Effector memory CD8-positive, alpha-beta T cell (primary cell): ENCODE measurements at regions not wholly inside any gene's neighbourhood (a gene's known extent, or its start where the extent isn't known, plus 50 kb on each side); places are given as distances from the start of the nearest gene placed in this dataset.

Experiments
- ATAC-seq: fragments of 150-1000 bp; cut with Tn5 transposase; replicated peaks from 2 replicates; pipeline ENCODE4 v1.10.0; 2021; ENCODE audit warnings: mild to moderate bottlenecking, moderate library complexity
- DNase-seq, 3 experiments: peaks; one replicate each; pipeline ENCODE4 v3.0.0; 2021
- H3K27ac Mint-ChIP-seq, 2 donors: one replicate each; pipeline ENCODE4 v1.8.0; 2022; ENCODE audit warnings: mild to moderate bottlenecking in 2 of 2, mixed read lengths in 2 of 2, moderate library complexity in 2 of 2
- H3K27me3 Mint-ChIP-seq, 2 donors: one replicate each; pipeline ENCODE4 v1.8.0; 2022; ENCODE audit warnings: mixed read lengths in 2 of 2
- H3K36me3 Mint-ChIP-seq: one replicate; pipeline ENCODE4 v1.8.0; 2022; ENCODE audit warnings: mild to moderate bottlenecking, moderate library complexity, mixed read lengths; ENCODE audit not compliant: insufficient read depth
- H3K4me1 Mint-ChIP-seq, 2 donors: one replicate each; pipeline ENCODE4 v1.8.0; 2022; ENCODE audit warnings: low read depth in 2 of 2, mixed read lengths in 2 of 2
- H3K4me3 Mint-ChIP-seq, 2 donors: one replicate each; pipeline ENCODE4 v1.8.0; 2022; ENCODE audit warnings: mild to moderate bottlenecking in 2 of 2, mixed read lengths in 2 of 2, moderate library complexity in 2 of 2
- H3K9me3 Mint-ChIP-seq, 2 donors: one replicate each; pipeline ENCODE4 v1.8.0; 2022; ENCODE audit warnings: mixed read lengths in 2 of 2

DNA sequence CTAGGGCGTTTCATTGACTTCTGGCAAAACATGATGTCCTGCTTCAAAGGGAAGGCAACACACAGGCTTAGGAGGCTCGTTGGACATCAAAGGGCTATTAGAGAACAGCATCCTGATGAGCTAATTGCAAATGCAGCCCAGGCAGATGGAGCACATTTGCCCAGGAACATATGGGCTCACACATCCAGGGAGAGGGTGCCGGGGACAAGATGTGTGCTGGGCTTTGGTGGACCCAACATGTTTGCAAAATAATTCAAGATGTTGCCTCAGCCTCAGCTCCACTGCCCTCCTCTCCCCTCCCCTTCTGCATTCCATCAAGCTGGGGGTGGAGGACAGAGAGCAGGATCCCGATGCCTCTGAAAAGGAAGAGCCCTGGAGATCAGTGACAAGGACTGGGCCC, 217.1 kb upstream of the ZMIZ1 start:
- ATAC-seq (no peak), DNase-seq (no peak)
- H3K4me3 Mint-ChIP-seq, result no peak overlapping the region
- no peaks in the 10 kb centered on the region for H3K9me3 Mint-ChIP-seq
- H3K27me3 Mint-ChIP-seq, result peaks cover 0 to 11% of the 10 kb centered on the region in 2 donors
- H3K36me3 Mint-ChIP-seq, result no peaks in the 10 kb centered on the region
- H3K27ac Mint-ChIP-seq, result no peak overlapping the region
- H3K4me1 Mint-ChIP-seq, result no peaks in the 10 kb centered on the region

DNA sequence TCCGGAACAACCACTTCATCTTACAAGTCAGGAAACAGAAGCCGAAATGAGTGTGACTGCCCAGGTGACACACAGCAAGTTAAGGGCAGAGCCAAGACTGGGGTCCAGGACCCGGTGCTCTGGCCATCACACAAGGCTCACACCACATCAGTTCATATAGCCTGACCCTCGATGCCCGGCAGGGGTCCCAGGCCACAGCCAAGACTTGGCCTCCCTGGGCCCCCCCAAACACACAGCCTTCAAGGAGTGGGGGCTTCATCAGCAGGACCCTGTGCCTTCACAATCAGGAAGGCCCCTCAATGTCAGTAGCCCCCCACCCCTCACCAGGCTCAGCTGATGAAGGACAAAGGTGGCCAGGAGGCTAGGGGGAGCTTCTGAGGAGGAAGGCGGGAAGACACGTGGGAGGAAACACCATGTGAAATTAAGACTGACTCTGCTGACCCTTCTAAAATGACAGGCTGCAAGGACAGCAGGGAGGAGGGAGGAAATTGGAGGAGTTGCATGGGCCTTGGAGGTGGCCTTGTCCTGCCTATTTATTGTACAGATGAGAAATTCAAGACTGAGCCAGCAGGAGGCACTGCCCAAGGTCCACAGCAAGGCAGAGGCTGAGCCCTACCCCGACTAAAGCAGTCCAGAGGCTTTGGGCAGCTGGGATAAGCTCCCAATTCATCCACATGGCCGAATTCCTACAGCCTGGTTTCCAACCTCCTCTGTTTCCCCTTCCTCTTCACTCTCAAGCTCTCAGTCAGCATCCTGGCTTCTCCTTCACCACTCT, 216.1 kb upstream of the ZMIZ1 start:
- H3K9me3 Mint-ChIP-seq, result no peaks in the 10 kb centered on the region
- peaks cover 0 to 11% of the 10 kb centered on the region in 2 donors for H3K27me3 Mint-ChIP-seq
- no peak for ATAC-seq
- no peak overlapping the region for H3K4me3 Mint-ChIP-seq
- H3K4me1 Mint-ChIP-seq, result no peaks in the 10 kb centered on the region
- DNase-seq, result peak in 2 of 3 experiments; percentile 11 to 26
- no peak overlapping the region for H3K27ac Mint-ChIP-seq
- H3K36me3 Mint-ChIP-seq, result no peaks in the 10 kb centered on the region

DNA sequence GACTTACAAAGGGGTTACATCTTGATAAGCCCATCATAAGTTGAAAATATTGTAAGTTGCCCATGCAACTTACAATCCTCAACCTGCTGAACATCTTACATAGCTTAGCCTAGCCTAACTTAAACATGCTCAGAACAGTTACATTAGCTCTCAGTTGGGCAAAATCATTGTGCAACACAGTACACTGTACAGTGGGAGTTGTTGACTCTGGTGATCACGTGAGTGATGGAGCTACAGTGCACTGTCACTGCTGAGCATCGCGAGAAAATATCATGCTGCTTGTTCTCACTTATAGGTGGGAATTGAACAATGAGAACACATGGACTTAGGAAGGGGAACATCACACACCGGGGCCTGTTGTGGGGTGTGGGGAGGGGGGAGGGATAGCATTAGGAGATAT, 214.9 kb upstream of the ZMIZ1 start:
- DNase-seq (no peak), ATAC-seq (no peak)
- Mint-ChIP-seq H3K27me3 (peaks cover 1 to 12% of the 10 kb centered on the region in 2 donors), H3K9me3 (no peaks in the 10 kb centered on the region), H3K36me3 (no peaks in the 10 kb centered on the region), H3K4me3 (no peak overlapping the region), H3K4me1 (no peaks in the 10 kb centered on the region), H3K27ac (no peak overlapping the region)

DNA sequence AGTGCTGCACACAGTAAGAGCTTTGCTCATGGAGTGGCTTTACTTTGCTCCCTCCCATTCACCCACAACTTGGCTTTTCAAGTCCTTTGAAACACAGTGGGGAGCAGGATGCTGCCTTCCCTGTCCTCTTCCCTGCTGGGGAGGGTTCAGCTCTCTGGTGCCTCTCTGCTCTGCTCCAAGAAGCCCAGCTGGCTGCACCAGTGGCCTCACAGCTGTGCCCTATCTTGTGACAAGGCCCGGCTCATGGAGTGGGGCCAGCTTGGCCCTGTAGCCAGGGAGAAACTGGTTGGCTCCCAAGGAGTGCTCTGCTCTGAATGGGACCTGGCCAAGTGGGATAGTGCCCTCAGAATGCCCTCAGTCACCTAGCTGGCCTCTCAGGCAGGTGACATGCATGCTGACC, 212.3 kb upstream of the ZMIZ1 start:
- no peaks in the 10 kb centered on the region for H3K36me3 Mint-ChIP-seq
- no peaks in the 10 kb centered on the region for H3K9me3 Mint-ChIP-seq
- DNase-seq (no peak), ATAC-seq (no peak)
- no peak overlapping the region for H3K27ac Mint-ChIP-seq
- H3K4me1 Mint-ChIP-seq, result no peaks in the 10 kb centered on the region
- no peak overlapping the region for H3K4me3 Mint-ChIP-seq
- peaks cover 27 to 31% of the 10 kb centered on the region in 2 donors for H3K27me3 Mint-ChIP-seq

DNA sequence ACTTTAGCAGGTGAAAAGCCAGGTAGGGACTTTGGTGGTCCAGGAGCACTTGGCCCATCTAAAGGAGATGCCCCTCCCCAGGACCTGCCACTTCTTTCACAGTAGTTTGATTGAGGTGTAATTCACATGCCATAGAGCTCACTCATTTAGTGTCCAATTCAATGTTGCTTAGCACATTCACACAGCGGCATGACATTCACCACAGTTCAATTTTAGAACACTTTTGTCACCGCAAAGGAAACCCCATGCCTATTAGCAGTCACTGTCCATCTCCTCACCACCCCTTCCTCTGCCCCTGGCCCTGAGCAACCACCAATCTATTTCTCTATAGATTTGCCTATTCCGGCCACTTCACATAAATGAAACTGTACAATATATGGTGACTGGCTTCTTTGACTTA, 211.6 kb upstream of the ZMIZ1 start:
- Mint-ChIP-seq H3K4me3 (no peak overlapping the region), H3K27me3 (peaks cover 34 to 36% of the 10 kb centered on the region in 2 donors), H3K27ac (no peak overlapping the region), H3K4me1 (no peaks in the 10 kb centered on the region), H3K9me3 (no peaks in the 10 kb centered on the region), H3K36me3 (no peaks in the 10 kb centered on the region)
- ATAC-seq (no peak), DNase-seq (no peak)

DNA sequence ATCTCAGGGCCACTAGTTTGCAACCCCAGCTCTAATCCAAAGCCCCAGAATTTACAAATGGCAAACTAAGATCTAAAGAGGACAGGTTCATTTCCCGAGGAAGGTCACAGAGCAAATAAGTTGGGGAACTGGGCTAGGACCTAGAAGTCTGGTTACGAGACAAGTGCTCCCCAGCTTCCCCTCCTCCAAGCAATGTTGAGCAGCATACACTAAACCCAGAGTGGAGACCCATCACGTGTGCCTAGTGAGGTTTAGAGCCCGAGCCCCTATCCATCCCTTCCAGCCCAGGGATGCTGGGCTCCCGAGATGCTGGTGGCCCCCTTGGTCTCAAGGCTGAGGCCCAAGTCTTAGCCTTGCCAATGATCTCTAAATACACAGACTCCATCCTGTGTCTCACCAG, 209.5 kb upstream of the ZMIZ1 start:
- no peaks in the 10 kb centered on the region for H3K4me1 Mint-ChIP-seq
- ATAC-seq, result no peak
- no peak for DNase-seq
- H3K27me3 Mint-ChIP-seq, result peaks cover 35 to 39% of the 10 kb centered on the region in 2 donors
- no peaks in the 10 kb centered on the region for H3K36me3 Mint-ChIP-seq
- no peak overlapping the region for H3K4me3 Mint-ChIP-seq
- no peaks in the 10 kb centered on the region for H3K9me3 Mint-ChIP-seq
- no peak overlapping the region for H3K27ac Mint-ChIP-seq

DNA sequence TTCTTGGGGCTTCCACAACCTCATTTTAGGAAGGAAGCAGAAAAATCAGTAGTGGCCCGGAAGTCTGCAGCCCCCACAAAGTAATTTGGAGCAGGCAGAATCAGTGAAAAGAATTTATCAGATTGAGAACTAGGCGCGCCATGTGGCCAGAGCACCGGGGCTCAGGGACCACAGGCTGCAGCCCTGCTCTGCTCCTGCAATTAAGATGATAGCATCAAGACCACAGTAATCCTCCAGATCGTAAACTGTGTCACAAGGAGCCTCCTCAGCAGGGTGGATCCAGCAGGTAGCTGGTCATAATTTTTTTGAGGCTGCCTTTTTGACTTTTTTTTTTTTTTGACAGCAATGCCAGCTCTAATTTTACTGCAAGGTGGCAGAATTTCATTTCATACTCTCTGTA, 209.0 kb upstream of the ZMIZ1 start:
- no peak for ATAC-seq
- Mint-ChIP-seq H3K4me1 (no peaks in the 10 kb centered on the region), H3K36me3 (no peaks in the 10 kb centered on the region), H3K4me3 (no peak overlapping the region), H3K9me3 (no peaks in the 10 kb centered on the region), H3K27me3 (peaks cover 30 to 39% of the 10 kb centered on the region in 2 donors), H3K27ac (no peak overlapping the region)
- DNase-seq, result no peak

DNA sequence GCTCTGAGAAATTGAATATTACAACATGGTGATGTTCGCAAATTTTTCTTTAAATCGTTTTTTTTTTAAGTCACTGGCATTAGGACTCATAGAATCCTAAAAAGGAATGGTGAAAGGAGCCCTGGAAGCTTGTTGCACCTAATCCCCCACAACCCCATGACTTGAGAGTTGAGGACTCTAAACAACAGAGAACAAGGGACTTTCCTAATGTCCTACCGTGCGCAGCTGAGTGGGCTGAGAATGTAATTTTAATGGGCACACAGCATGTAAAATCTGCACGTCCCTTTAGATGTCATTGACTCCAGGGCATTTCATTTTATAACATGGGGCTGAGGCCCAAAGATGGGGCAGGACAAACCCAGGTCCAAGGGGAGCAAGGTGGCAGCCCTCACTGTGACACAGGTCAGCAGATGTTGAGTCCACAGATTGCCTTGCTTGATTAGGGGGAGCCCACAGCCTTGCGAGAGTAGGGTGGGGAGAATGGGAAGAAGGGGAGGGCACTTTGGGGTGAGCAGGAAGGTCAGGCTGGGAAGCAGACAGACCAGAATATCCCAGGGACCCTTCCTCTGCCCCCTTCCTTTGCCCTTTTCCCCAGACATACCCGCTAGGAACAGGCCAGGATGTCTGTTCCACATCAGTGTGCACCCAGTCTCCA, 208.4 kb upstream of the ZMIZ1 start:
- ATAC-seq, result no peak
- Mint-ChIP-seq H3K9me3 (no peaks in the 10 kb centered on the region), H3K4me1 (no peaks in the 10 kb centered on the region), H3K27me3 (peaks cover 30 to 39% of the 10 kb centered on the region in 2 donors), H3K4me3 (no peak overlapping the region), H3K27ac (no peak overlapping the region), H3K36me3 (no peaks in the 10 kb centered on the region)
- DNase-seq, result no peak

DNA sequence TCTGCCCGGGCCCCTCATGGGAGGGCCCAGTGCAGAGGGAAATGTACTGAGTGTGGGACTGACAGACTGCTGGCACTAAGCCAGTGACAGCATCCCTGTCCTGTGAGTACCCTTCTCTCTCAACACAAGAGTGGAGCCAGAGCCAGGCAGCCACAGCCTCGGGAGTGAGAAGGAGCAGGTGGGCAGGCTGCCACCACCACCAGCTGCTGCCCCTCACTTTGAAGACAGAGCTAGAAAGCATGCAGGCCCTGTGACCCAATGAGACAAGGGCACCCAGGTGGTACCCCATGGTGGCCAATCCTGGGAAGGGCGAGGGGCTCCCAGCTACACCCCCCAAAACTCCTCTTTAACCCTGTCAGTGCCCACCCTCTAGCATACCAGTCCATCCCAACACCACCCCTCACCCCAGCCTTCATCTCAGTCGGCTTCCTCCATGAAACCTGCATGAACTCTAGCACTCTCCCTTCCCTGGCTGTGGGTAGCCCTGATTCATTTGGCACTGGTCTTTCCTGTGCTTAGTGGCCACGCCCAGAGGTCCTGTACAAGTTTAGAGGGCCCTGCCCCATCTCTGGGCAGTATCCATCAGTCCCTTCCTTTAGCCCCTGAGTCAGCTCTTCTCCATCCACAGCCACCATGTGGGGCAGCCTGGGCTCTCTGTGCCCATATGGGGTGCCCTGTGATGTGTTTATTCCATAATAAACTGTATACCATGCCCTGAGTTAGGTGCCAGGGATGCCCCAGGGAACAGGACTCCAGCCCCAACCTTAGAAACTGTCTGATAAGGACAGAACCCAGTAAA, 207.0 kb upstream of the ZMIZ1 start:
- DNase-seq (no peak), ATAC-seq (no peak)
- H3K36me3 Mint-ChIP-seq, result no peaks in the 10 kb centered on the region
- H3K27me3 Mint-ChIP-seq, result peaks cover 30 to 39% of the 10 kb centered on the region in 2 donors
- no peak overlapping the region for H3K27ac Mint-ChIP-seq
- no peaks in the 10 kb centered on the region for H3K4me1 Mint-ChIP-seq
- H3K4me3 Mint-ChIP-seq, result no peak overlapping the region
- no peaks in the 10 kb centered on the region for H3K9me3 Mint-ChIP-seq

DNA sequence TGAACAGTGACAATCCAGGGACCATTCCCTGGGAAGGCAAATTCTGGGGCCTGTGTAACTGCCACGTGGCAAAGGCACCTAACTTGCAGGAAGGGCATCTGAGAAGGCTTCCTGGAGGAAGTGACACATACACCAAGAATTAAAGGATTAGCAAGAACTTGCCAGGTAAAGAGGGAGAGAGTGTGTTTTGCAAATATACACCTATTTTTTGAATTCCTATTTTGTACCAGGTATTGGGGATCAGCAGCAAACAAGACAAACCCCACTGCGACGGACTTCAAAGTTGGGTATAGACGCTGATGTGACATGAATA, 206.5 kb upstream of the ZMIZ1 start:
- H3K36me3 Mint-ChIP-seq, result no peaks in the 10 kb centered on the region
- H3K9me3 Mint-ChIP-seq, result no peaks in the 10 kb centered on the region
- no peaks in the 10 kb centered on the region for H3K4me1 Mint-ChIP-seq
- no peak overlapping the region for H3K4me3 Mint-ChIP-seq
- peaks cover 30 to 39% of the 10 kb centered on the region in 2 donors for H3K27me3 Mint-ChIP-seq
- H3K27ac Mint-ChIP-seq, result no peak overlapping the region
- DNase-seq (no peak), ATAC-seq (no peak)

DNA sequence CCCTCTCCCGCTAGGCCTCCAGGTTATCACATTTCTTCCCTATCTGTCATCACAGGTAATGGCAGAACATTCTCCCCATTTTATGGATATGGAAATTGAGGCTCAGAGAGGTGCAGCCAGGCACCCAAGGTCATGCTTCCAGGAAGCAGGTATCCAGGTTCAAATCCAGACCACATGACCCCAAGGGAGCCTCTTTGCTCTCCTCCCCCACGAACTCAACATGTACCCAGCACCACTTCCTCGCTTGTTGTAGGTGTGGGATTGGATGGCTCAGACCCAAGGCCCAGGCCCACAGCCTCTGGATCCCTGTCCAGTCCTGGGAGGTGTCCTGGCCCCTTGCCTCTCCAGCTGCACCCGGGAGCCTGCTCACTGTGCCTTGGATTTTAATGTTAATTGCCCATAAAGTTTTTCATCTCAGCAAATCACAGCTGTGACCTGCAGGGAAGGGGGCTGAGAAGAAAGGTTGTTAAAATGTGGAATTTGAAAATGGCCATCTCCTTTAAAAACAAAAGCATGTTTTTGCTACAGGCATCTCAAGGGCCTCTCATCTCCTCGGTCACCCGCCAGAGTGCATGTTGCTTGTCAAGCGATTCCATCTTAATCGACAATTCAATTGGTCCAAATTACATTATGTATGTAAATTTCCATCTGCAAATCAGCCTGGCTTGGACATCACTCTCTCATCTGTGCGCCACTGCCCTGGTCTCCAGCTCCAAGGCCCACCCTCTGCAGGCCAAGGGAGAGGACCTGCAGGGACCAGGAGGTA, 205.4 kb upstream of the ZMIZ1 start:
- ATAC-seq, result no peak
- Mint-ChIP-seq H3K4me1 (no peaks in the 10 kb centered on the region), H3K27me3 (peaks cover 30 to 47% of the 10 kb centered on the region in 2 donors), H3K9me3 (no peaks in the 10 kb centered on the region), H3K4me3 (no peak overlapping the region), H3K36me3 (no peaks in the 10 kb centered on the region), H3K27ac (no peak overlapping the region)
- no peak for DNase-seq

DNA sequence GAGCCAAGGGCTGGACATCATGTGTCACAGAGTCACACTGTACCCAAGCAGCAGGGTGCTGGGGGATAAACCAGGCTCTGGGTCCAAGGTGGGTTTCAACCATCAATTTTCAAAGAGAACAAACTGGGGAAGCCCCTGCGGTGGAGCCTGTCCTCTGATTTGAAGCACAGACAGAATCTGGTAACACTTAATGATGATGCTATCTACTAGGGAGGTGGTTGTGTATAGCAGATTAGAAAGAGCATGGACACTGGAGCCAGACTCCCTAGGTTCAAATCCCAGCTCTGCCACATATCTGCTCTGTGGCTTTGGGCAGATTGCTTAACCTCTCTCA, 204.9 kb upstream of the ZMIZ1 start:
- no peaks in the 10 kb centered on the region for H3K36me3 Mint-ChIP-seq
- no peak for ATAC-seq
- no peak overlapping the region for H3K4me3 Mint-ChIP-seq
- DNase-seq, result no peak
- no peaks in the 10 kb centered on the region for H3K9me3 Mint-ChIP-seq
- no peak overlapping the region for H3K27ac Mint-ChIP-seq
- H3K27me3 Mint-ChIP-seq, result peaks cover 31 to 46% of the 10 kb centered on the region in 2 donors
- no peaks in the 10 kb centered on the region for H3K4me1 Mint-ChIP-seq

DNA sequence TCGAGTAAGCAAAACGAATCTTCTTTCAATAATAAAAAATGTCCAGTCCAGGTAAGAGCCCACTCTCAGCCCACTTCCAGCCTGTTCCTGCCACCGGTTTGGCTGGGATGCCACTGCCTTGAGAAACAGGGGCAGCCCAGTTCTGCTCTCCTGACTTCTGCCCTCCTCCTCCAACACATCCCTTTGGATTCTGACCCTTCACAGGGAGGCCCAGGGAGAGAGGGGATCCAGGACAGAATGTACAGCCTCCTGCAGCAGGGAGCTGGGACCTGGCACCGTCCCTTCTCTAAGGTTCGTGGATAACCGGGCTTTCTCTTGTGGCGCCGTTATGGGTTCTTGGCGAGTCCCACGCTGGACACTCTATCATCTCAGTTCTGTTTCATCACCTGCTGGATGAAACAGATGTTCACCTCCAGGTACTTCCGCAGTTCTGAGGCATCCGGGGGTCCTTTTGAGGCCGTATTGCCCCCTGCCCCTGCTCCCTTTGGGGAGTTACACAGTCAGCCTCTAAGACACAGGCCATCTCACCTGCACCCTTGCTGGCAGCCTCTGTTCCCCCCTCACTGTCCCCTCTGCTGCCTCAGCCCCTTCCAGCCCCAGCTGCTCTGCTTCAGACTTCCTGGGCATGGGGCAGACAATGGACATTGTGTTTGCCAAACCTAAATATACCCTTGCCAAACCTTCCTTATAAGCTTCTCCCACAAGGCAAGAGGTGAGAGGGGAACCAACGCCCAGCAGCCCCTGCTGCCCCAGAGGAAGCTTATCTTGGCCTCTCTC, 203.8 kb upstream of the ZMIZ1 start:
- H3K4me3 Mint-ChIP-seq, result no peak overlapping the region
- no peaks in the 10 kb centered on the region for H3K36me3 Mint-ChIP-seq
- H3K27ac Mint-ChIP-seq, result no peak overlapping the region
- no peak for DNase-seq
- H3K27me3 Mint-ChIP-seq, result peaks cover 29 to 46% of the 10 kb centered on the region in 2 donors
- H3K4me1 Mint-ChIP-seq, result no peaks in the 10 kb centered on the region
- no peaks in the 10 kb centered on the region for H3K9me3 Mint-ChIP-seq
- no peak for ATAC-seq
